H1 (cell line): ENCODE measurements at regions not wholly inside any gene's neighbourhood (a gene's known extent, or its start where the extent isn't known, plus 50 kb on each side); places are given as distances from the start of the nearest gene placed in this dataset.

ENCODE experiments used
- CHD2 ChIP-seq: IDR thresholded peaks from 2 replicates; pipeline ENCODE4 v1.6.1; 2012; ENCODE audit warnings: low read length, improper control_type of control experiment
- CTCF ChIP-seq, 3 experiments: IDR thresholded peaks; 1 replicate in 2 of 3; 2 replicates in 1 of 3; pipeline versions ENCODE4 v1.5.1 to v1.6.1; 2011; ENCODE audit warnings: low read length in 3 of 3, mild to moderate bottlenecking in 3 of 3, inconsistent platforms in 2 of 3, low read depth in 1 of 3, moderate library complexity in 1 of 3; ENCODE audit not compliant: insufficient read depth in 1 of 3; ENCODE audit errors: control extremely low read depth in 1 of 3
- EGR1 ChIP-seq: IDR thresholded peaks from 2 replicates; pipeline ENCODE4 v1.6.1; 2011; ENCODE audit warnings: low read depth, low read length, borderline replicate concordance
- HDAC2 ChIP-seq, 2 experiments: fragments of 300-600 bp in 1 of 2; sonication (generic) in 1 of 2; IDR thresholded peaks; 2 replicates each; pipeline ENCODE4 v1.6.1; 2011 to 2012; ENCODE audit warnings: low read depth in 2 of 2, low read length in 2 of 2, mild to moderate bottlenecking in 2 of 2, moderate library complexity in 2 of 2, borderline replicate concordance in 1 of 2, inconsistent platforms in 1 of 2
- SP2 ChIP-seq: IDR thresholded peaks from 2 replicates; pipeline ENCODE4 v1.6.1; 2012; ENCODE audit warnings: mild to moderate bottlenecking, low read length, inconsistent platforms

DNA sequence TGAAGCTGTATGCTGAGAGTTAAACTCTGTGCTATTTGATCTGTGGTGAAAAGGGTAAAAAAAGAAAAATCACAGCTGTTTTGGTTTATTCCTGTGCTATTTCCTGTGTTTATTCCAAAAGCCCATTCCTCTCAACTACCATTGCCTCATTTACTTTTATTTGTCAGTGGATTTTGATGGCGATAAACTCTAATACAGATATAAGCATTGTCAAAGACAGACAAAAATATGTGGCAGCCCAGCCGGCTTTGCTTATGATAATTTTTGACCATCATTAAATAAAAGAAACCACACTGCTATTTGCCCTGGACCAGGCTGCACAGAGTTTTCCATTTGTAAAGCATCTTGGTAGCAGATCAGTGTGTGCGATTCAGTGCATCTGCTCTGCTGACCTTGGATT is 473.6 kb upstream of the ASIC2 start:
- TF ChIP-seq EGR1 (no peak), CTCF (IDR thresholded peaks at IDR 0.05; ENCODE audit: control extremely low read depth in 1 of 3, insufficient read depth in 1 of 3, low read depth in 1 of 3, low read length in 3 of 3) (no peak), CHD2 (no peak), SP2 (no peak), HDAC2 (IDR thresholded peaks at IDR 0.05; ENCODE audit: borderline replicate concordance in 1 of 2, low read depth in 2 of 2, low read length in 2 of 2) (no peak)
